Activated naive CD4-positive, alpha-beta T cell treated with anti-CD3 and anti-CD28 coated beads, Interleukin-2, amount 50 U/mL, for 24 hours (primary cell): ENCODE measurements at regions not wholly inside any gene's neighbourhood (a gene's known extent, or its start where the extent isn't known, plus 50 kb on each side); places are given as distances from the start of the nearest gene placed in this dataset.

Experiments
- H3K27ac Mint-ChIP-seq: one replicate; pipeline ENCODE4 v1.8.0; 2021; ENCODE audit warnings: mild to moderate bottlenecking, mixed read lengths
- H3K27me3 Mint-ChIP-seq: one replicate; pipeline ENCODE4 v1.8.0; 2021; ENCODE audit warnings: mixed read lengths
- H3K36me3 Mint-ChIP-seq: one replicate; pipeline ENCODE4 v1.8.0; 2021; ENCODE audit warnings: mixed read lengths
- H3K4me1 Mint-ChIP-seq: one replicate; pipeline ENCODE4 v1.8.0; 2021; ENCODE audit warnings: mixed read lengths
- H3K4me3 Mint-ChIP-seq: one replicate; pipeline ENCODE4 v1.8.0; 2021; ENCODE audit warnings: mild to moderate bottlenecking, mixed read lengths
- H3K9me3 Mint-ChIP-seq: one replicate; pipeline ENCODE4 v1.8.0; 2021; ENCODE audit warnings: mixed read lengths

- Mint-ChIP-seq H3K4me1 (peaks cover 4% of the 10 kb centered on the region), H3K4me3 (no peak overlapping the region), H3K27me3 (peaks cover 8% of the 10 kb centered on the region), H3K36me3 (no peaks in the 10 kb centered on the region), H3K27ac (no peak overlapping the region), H3K9me3 (no peaks in the 10 kb centered on the region)
Observed at GRCh38 chr3:44184319-44184953, 57.2 kb upstream of the TOPAZ1 start.

- Mint-ChIP-seq H3K27ac (no peak overlapping the region), H3K27me3 (peaks cover 8% of the 10 kb centered on the region), H3K36me3 (no peaks in the 10 kb centered on the region)
Observed at GRCh38 chr3:44185396-44185915, 56.2 kb upstream of the TOPAZ1 start.

GRCh38 chr3:44186111-44186672, 55.5 kb upstream of the TOPAZ1 start:
- no peaks in the 10 kb centered on the region for H3K9me3 Mint-ChIP-seq
- peaks cover 8% of the 10 kb centered on the region for H3K27me3 Mint-ChIP-seq
- H3K36me3 Mint-ChIP-seq, result no peaks in the 10 kb centered on the region
- H3K27ac Mint-ChIP-seq, result no peak overlapping the region
- peaks cover 4% of the 10 kb centered on the region for H3K4me1 Mint-ChIP-seq
- no peak overlapping the region for H3K4me3 Mint-ChIP-seq

More at GRCh38 chr3:44185396-44185915, 56.2 kb upstream of the TOPAZ1 start:
- no peak overlapping the region for H3K4me3 Mint-ChIP-seq
- H3K4me1 Mint-ChIP-seq, result peaks cover 4% of the 10 kb centered on the region
- no peaks in the 10 kb centered on the region for H3K9me3 Mint-ChIP-seq

GRCh38 chr3:44186712-44187111, 55.0 kb upstream of the TOPAZ1 start:
- no peak overlapping the region for H3K4me3 Mint-ChIP-seq
- peaks cover 4% of the 10 kb centered on the region for H3K4me1 Mint-ChIP-seq
- no peak overlapping the region for H3K27ac Mint-ChIP-seq
- peaks cover under 1% of the 10 kb centered on the region for H3K9me3 Mint-ChIP-seq
- no peaks in the 10 kb centered on the region for H3K36me3 Mint-ChIP-seq
- H3K27me3 Mint-ChIP-seq, result peaks cover 8% of the 10 kb centered on the region
